ENCODE measurements at regions not wholly inside any gene's neighbourhood (a gene's known extent, or its start where the extent isn't known, plus 50 kb on each side); places are given as distances from the start of the nearest gene placed in this dataset.

GRCh38 chr3:127439621-127440020 is 150.9 kb downstream of the TPRA1 start:
- no peak for TF ChIP-seq CTCF (IDR thresholded peaks at IDR 0.05; ENCODE audit: poor library complexity, severe bottlenecking)
- TF ChIP-seq POLR2AphosphoS5 (IDR thresholded peaks at IDR 0.05) = no peak
- TF ChIP-seq RAD21 (conservative IDR thresholded peaks at IDR 0.05) = no peak
- TF ChIP-seq EZH2 (IDR thresholded peaks at IDR 0.05; ENCODE audit: borderline replicate concordance, insufficient read depth, low read length, poor library complexity, severe bottlenecking) = no peak
- TF ChIP-seq REST (IDR thresholded peaks at IDR 0.05; ENCODE audit: borderline replicate concordance) = no peak

All from neural cell (in vitro differentiated cells).